IMR-90 (cell line): ENCODE measurements at regions not wholly inside any gene's neighbourhood (a gene's known extent, or its start where the extent isn't known, plus 50 kb on each side); places are given as distances from the start of the nearest gene placed in this dataset.

ENCODE experiments used
- ATAC-seq: fragments of 200-7000 bp; cut with Tn5 transposase; 2 replicates; pipeline ENCODE4 v1.9.1; 2020; ENCODE audit warnings: low read depth, mild to moderate bottlenecking, moderate library complexity
- BruUV-seq: library from RNA; stranded (reverse); fragments of 400-500 nt; replicated peaks from 2 replicates; lab custom pipeline; 2021; lab: Mats Ljungman, UMichigan
- CTCF ChIA-PET: fragments of 300-600 bp; formaldehyde crosslinking; extraction: SDS; loops from one replicate; lab custom pipeline; 2021; ENCODE audit warnings: antibody characterized with exemption; lab: Yijun Ruan, JAX
- POLR2A ChIA-PET: fragments of 300-600 bp; sonication (Branson Sonifier 250); formaldehyde crosslinking; loops from one replicate; lab custom pipeline; 2022; ENCODE audit warnings: antibody characterized with exemption; ENCODE audit not compliant: unreplicated experiment; lab: Charles Lee
- DNase-seq: peaks from one replicate; pipeline ENCODE4 v3.0.0; 2013
- H2AFZ ChIP-seq: replicated peaks from 2 replicates; pipeline ENCODE3; 2013; ENCODE audit warnings: low read length, mild to moderate bottlenecking; ENCODE audit not compliant: poor library complexity
- H2AK5ac ChIP-seq: 2 replicates; pipeline ENCODE4 v1.6.1; 2013; ENCODE audit warnings: low read depth, low read length, inconsistent platforms
- H2AK9ac ChIP-seq: replicated peaks from 2 replicates; pipeline ENCODE3; 2013; ENCODE audit warnings: mild to moderate bottlenecking, low read depth, low read length, moderate library complexity; ENCODE audit not compliant: poor library complexity
- H2BK120ac ChIP-seq: 2 replicates; pipeline ENCODE4 v1.6.1; 2013; ENCODE audit warnings: low read depth, low read length, inconsistent platforms
- H2BK15ac ChIP-seq: 3 replicates; pipeline ENCODE4 v1.6.1; 2013; ENCODE audit warnings: low read depth, low read length, inconsistent platforms
- H2BK20ac ChIP-seq: 2 replicates; pipeline ENCODE4 v1.6.1; 2013; ENCODE audit warnings: low read depth, mild to moderate bottlenecking, inconsistent platforms, low read length, moderate library complexity
- H2BK5ac ChIP-seq: 2 replicates; pipeline ENCODE4 v1.6.1; 2013; ENCODE audit warnings: mild to moderate bottlenecking, low read depth, low read length, inconsistent platforms; ENCODE audit not compliant: poor library complexity, severe bottlenecking
- H3K14ac ChIP-seq: replicated peaks from 2 replicates; pipeline ENCODE4 v1.6.1; 2013; ENCODE audit warnings: low read depth, low read length, inconsistent platforms
- H3K18ac ChIP-seq: 2 replicates; pipeline ENCODE4 v1.6.1; 2013; ENCODE audit warnings: low read depth, low read length, control low read depth
- H3K23ac ChIP-seq: 2 replicates; pipeline ENCODE4 v1.6.1; 2013; ENCODE audit warnings: low read depth, low read length, inconsistent platforms
- H3K27ac ChIP-seq: 2 replicates; pipeline ENCODE4 v1.5.1; 2013; ENCODE audit warnings: mild to moderate bottlenecking, control low read depth, low read length; ENCODE audit not compliant: insufficient read depth
- H3K27me3 ChIP-seq: 2 replicates; pipeline ENCODE4 v1.6.1; 2013; ENCODE audit warnings: low read length; ENCODE audit not compliant: control insufficient read depth, insufficient read depth
- H3K36me3 ChIP-seq: 2 replicates; pipeline ENCODE4 v1.6.1; 2013; ENCODE audit warnings: low read length, mixed read lengths; ENCODE audit not compliant: control insufficient read depth, insufficient read depth
- H3K4ac ChIP-seq: 2 replicates; pipeline ENCODE4 v1.6.1; 2013; ENCODE audit warnings: low read depth, low read length, inconsistent platforms
- H3K4me1 ChIP-seq: 2 replicates; pipeline ENCODE4 v1.6.1; 2013; ENCODE audit warnings: low read length, mixed read lengths; ENCODE audit not compliant: control insufficient read depth, insufficient read depth
- H3K4me2 ChIP-seq: 2 replicates; pipeline ENCODE4 v1.6.1; 2013; ENCODE audit warnings: low read depth, mild to moderate bottlenecking, control low read depth, low read length, moderate library complexity
- H3K4me3 ChIP-seq: 2 replicates; pipeline ENCODE4 v1.5.1; 2013; ENCODE audit warnings: low read depth, mild to moderate bottlenecking, control low read depth, low read length, moderate library complexity; ENCODE audit not compliant: insufficient read depth
- H3K56ac ChIP-seq: 2 replicates; pipeline ENCODE4 v1.6.1; 2013; ENCODE audit warnings: low read length, inconsistent platforms; ENCODE audit not compliant: insufficient read depth; ENCODE audit errors: extremely low read depth
- H3K79me1 ChIP-seq, 2 experiments: 2 replicates each; pipeline ENCODE4 v1.6.1; 2013; ENCODE audit warnings: low read length in 2 of 2, inconsistent platforms in 1 of 2, low read depth in 1 of 2
- H3K9ac ChIP-seq: 2 replicates; pipeline ENCODE4 v1.6.1; 2013; ENCODE audit warnings: low read depth, low read length, control low read depth
- H3K9me1 ChIP-seq: 2 replicates; pipeline ENCODE4 v1.6.1; 2013; ENCODE audit warnings: low read length, inconsistent platforms; ENCODE audit not compliant: insufficient read depth
- H3K9me3 ChIP-seq: 2 replicates; pipeline ENCODE4 v1.6.1; 2013; ENCODE audit warnings: low read length; ENCODE audit not compliant: control insufficient read depth, insufficient read depth
- H4K20me1 ChIP-seq: 2 replicates; pipeline ENCODE4 v1.6.1; 2013; ENCODE audit warnings: low read length, inconsistent platforms; ENCODE audit not compliant: insufficient read depth
- H4K5ac ChIP-seq: 2 replicates; pipeline ENCODE4 v1.6.1; 2013; ENCODE audit warnings: mild to moderate bottlenecking, low read depth, low read length, control low read depth
- H4K8ac ChIP-seq, 2 experiments: 2 replicates each; pipeline ENCODE4 v1.6.1; 2013; ENCODE audit warnings: low read depth in 2 of 2, low read length in 2 of 2, control low read depth in 1 of 2, inconsistent platforms in 1 of 2
- H4K91ac ChIP-seq: 2 replicates; pipeline ENCODE4 v1.6.1; 2013; ENCODE audit warnings: low read depth, low read length, inconsistent platforms; ENCODE audit not compliant: insufficient read depth
- BHLHE40 ChIP-seq: fragments of 150-350 bp; IDR thresholded peaks from 2 replicates; pipeline ENCODE4 v1.6.1; 2016; ENCODE audit warnings: mild to moderate bottlenecking, low read depth, low read length
- CEBPB ChIP-seq: IDR thresholded peaks from 2 replicates; pipeline ENCODE4 v1.6.1; 2012; ENCODE audit warnings: low read depth, low read length, improper control_type of control experiment
- MAFK ChIP-seq: IDR thresholded peaks from 2 replicates; pipeline ENCODE4 v1.6.1; 2012; ENCODE audit warnings: low read depth, low read length, improper control_type of control experiment
- MAZ ChIP-seq: IDR thresholded peaks from 2 replicates; pipeline ENCODE4 v1.6.1; 2012; ENCODE audit warnings: low read depth, mild to moderate bottlenecking, low read length, improper control_type of control experiment, moderate library complexity, borderline replicate concordance
- MXI1 ChIP-seq: IDR thresholded peaks from 2 replicates; pipeline ENCODE4 v1.6.1; 2012; ENCODE audit warnings: low read depth, mild to moderate bottlenecking, low read length, moderate library complexity, borderline replicate concordance
- NFE2L2 ChIP-seq: fragments of 150-350 bp; IDR thresholded peaks from 2 replicates; pipeline ENCODE4 v1.6.1; 2016; ENCODE audit warnings: low read depth, mild to moderate bottlenecking, low read length
- POLR2A ChIP-seq: IDR thresholded peaks from 2 replicates; pipeline ENCODE4 v1.6.1; 2012; ENCODE audit warnings: mild to moderate bottlenecking, low read depth, low read length
- RAD21 ChIP-seq: IDR thresholded peaks from 2 replicates; pipeline ENCODE4 v1.6.1; 2012; ENCODE audit warnings: low read length, improper control_type of control experiment
- RCOR1 ChIP-seq: IDR thresholded peaks from 2 replicates; pipeline ENCODE4 v1.6.1; 2012; ENCODE audit warnings: mild to moderate bottlenecking, low read length, improper control_type of control experiment; ENCODE audit not compliant: insufficient replicate concordance
- RFX5 ChIP-seq: IDR thresholded peaks from 2 replicates; pipeline ENCODE4 v1.8.0; 2012; ENCODE audit warnings: low read depth, mild to moderate bottlenecking, low read length, moderate library complexity
- SMC3 ChIP-seq: fragments of 150-350 bp; IDR thresholded peaks from 2 replicates; pipeline ENCODE4 v1.6.1; 2016; ENCODE audit warnings: low read depth, mild to moderate bottlenecking, antibody characterized with exemption, low read length, moderate library complexity
- WGBS, 2 experiments: methylation state at CpG; one replicate each; pipeline versions ENCODE4 v1.1.5 to v1.1.7; 2013; ENCODE audit warnings: missing lambda C conversion rate in 2 of 2; ENCODE audit not compliant: insufficient read length in 1 of 2; ENCODE audit errors: extremely low coverage in 2 of 2; 5-methylcytosine and 5-hydroxymethylcytosine counted together
- dilution Hi-C: fragments of 300-500 bp; cut with HindIII; formaldehyde crosslinking; loops from one replicate; pipeline ENCODE4 v1.14.3; 2018; ENCODE audit warnings: low sequenced_read_pairs; ENCODE audit not compliant: unreplicated experiment
- in situ Hi-C: fragments of 300-500 bp; cut with MboI; formaldehyde crosslinking; loops from 3 replicates; pipeline ENCODE4 v1.14.3; 2019; ENCODE audit warnings: low sequenced_read_pairs, inconsistent platforms, mixed read lengths
- intact Hi-C: fragments of 100-400 bp; cut with micrococcal nuclease; formaldehyde crosslinking; loops from 2 replicates; pipeline ENCODE4 v1.10.0; 2022
- TF ChIP-seq, protein P1 (sequence below): conservative IDR thresholded peaks from 2 replicates; pipeline ENCODE4 v1.5.1; 2012; ENCODE audit warnings: mild to moderate bottlenecking, low read depth, low read length, improper control_type of control experiment
- TF ChIP-seq, protein P2 (sequence below): fragments of 150-350 bp; IDR thresholded peaks from 2 replicates; pipeline ENCODE4 v1.6.1; 2017; ENCODE audit warnings: mild to moderate bottlenecking, antibody characterized with exemption, low read length, low read depth
- TF ChIP-seq, protein P3 (sequence below): fragments of 150-350 bp; IDR thresholded peaks from 2 replicates; pipeline ENCODE4 v1.6.1; 2016; ENCODE audit warnings: low read depth, mild to moderate bottlenecking, low read length, moderate library complexity, borderline replicate concordance

DNA sequence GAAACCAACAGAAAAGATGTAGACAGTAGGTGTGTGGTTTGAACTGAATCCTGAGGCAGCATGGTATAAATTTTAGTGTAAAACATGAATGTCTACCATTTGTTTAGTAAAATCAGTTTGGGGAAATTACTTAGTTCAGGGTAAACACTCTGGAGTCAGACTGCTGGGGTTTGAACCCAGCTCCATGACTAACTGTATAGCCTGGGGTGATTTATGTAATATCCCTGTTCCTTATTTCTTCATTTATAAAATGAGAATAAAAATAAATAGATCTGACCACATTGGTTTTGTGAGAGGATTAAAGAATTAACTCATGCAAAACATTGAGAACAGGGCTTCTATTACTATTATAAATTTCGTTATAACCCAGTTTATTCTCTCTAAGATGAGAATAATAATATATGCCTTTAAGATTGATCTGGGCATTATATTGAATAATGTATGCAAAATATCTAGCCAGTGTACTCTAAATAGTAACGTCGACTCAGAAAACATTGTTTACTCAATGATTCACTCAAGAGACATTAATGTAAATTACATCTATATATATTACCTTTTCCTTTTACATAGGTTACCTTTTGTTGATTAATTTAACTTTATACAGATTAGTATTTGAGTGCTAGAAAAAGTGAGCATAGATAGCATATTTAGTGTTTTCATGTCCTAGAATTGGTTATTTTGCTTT lies 120.6 kb upstream of the KCNJ16 start:
- TF ChIP-seq, protein P1, sequence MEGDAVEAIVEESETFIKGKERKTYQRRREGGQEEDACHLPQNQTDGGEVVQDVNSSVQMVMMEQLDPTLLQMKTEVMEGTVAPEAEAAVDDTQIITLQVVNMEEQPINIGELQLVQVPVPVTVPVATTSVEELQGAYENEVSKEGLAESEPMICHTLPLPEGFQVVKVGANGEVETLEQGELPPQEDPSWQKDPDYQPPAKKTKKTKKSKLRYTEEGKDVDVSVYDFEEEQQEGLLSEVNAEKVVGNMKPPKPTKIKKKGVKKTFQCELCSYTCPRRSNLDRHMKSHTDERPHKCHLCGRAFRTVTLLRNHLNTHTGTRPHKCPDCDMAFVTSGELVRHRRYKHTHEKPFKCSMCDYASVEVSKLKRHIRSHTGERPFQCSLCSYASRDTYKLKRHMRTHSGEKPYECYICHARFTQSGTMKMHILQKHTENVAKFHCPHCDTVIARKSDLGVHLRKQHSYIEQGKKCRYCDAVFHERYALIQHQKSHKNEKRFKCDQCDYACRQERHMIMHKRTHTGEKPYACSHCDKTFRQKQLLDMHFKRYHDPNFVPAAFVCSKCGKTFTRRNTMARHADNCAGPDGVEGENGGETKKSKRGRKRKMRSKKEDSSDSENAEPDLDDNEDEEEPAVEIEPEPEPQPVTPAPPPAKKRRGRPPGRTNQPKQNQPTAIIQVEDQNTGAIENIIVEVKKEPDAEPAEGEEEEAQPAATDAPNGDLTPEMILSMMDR: no peak
- TF ChIP-seq MAZ: no peak
- TF ChIP-seq, protein P2, sequence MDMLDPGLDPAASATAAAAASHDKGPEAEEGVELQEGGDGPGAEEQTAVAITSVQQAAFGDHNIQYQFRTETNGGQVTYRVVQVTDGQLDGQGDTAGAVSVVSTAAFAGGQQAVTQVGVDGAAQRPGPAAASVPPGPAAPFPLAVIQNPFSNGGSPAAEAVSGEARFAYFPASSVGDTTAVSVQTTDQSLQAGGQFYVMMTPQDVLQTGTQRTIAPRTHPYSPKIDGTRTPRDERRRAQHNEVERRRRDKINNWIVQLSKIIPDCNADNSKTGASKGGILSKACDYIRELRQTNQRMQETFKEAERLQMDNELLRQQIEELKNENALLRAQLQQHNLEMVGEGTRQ: no peak
- TF ChIP-seq SMC3: no peak
- TF ChIP-seq RAD21: no peak
- no peak for TF ChIP-seq POLR2A
- TF ChIP-seq NFE2L2: no peak
- TF ChIP-seq CEBPB: no peak
- no peak for TF ChIP-seq BHLHE40
- no peak for TF ChIP-seq MAFK
- no peak for TF ChIP-seq MXI1
- no peak for TF ChIP-seq RFX5
- TF ChIP-seq, protein P3, sequence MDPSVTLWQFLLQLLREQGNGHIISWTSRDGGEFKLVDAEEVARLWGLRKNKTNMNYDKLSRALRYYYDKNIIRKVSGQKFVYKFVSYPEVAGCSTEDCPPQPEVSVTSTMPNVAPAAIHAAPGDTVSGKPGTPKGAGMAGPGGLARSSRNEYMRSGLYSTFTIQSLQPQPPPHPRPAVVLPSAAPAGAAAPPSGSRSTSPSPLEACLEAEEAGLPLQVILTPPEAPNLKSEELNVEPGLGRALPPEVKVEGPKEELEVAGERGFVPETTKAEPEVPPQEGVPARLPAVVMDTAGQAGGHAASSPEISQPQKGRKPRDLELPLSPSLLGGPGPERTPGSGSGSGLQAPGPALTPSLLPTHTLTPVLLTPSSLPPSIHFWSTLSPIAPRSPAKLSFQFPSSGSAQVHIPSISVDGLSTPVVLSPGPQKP: no peak
- TF ChIP-seq RCOR1: no peak
- Histone ChIP-seq H4K5ac (no peak overlapping the region), H3K9ac (no peak overlapping the region), H3K18ac (no peak overlapping the region), H3K27ac (no peak overlapping the region), H3K4me2 (no peak overlapping the region), H4K91ac (no peak overlapping the region), H2BK15ac (0 out of 3 replicates have a peak overlapping the region, but pooled peaks have one; percentile 15), H3K23ac (no peak overlapping the region), H2BK20ac (no peak overlapping the region), H3K4ac (no peak overlapping the region), H4K20me1 (no peaks in the 10 kb centered on the region), H2BK5ac (peak overlapping the region; percentile 36), H4K8ac (no peak overlapping the region), H3K27me3 (no peaks in the 10 kb centered on the region), H3K56ac (no peak overlapping the region), H2AFZ (no peak overlapping the region), H3K9me1 (no peaks in the 10 kb centered on the region), H3K4me1 (no peaks in the 10 kb centered on the region), H2BK120ac (no peak overlapping the region), H3K36me3 (no peaks in the 10 kb centered on the region), H3K9me3 (no peaks in the 10 kb centered on the region), H3K14ac (no peak overlapping the region), H2AK5ac (no peak overlapping the region), H3K79me1 (no peaks in the 10 kb centered on the region), H2AK9ac (no peak overlapping the region), H3K4me3 (no peak overlapping the region)
- CTCF ChIA-PET: interaction anchor here (1.0 kb wide), 1 partner anchor 15 kb away, joined by 5 read pairs; no protein-coding TSS in a partner anchor
- ATAC-seq (peak; percentile 29; the same call in 1 of the 2 replicates), DNase-seq (peak; percentile 38)
- POLR2A ChIA-PET: no interaction called here
- no TSS peak for BruUV-seq
- WGBS, 2 experiments: no CpG with 5 or more reads among the region's 3 CpGs
- intact Hi-C loops: no loop called here
- in situ Hi-C loops: no loop called here
- dilution Hi-C loops: no loop called here
